Neural cell (in vitro differentiated cells): ENCODE measurements at regions not wholly inside any gene's neighbourhood (a gene's known extent, or its start where the extent isn't known, plus 50 kb on each side); places are given as distances from the start of the nearest gene placed in this dataset.

Experiments used
- H2AFZ ChIP-seq: fragments of 200-600, 300-800 bp; sonication (generic), shearing (Covaris generic); 2 replicates; pipeline ENCODE4 v1.6.0; 2014; ENCODE audit warnings: low read depth, mild to moderate bottlenecking, antibody characterized with exemption, low read length, moderate library complexity
- H3F3A ChIP-seq: fragments of 200-600 bp; shearing (Covaris generic); 2 replicates; pipeline ENCODE4 v1.6.1; 2016; ENCODE audit warnings: mild to moderate bottlenecking, moderate library complexity, mixed read lengths, antibody characterized with exemption, low read length; ENCODE audit not compliant: insufficient read depth, poor library complexity, severe bottlenecking
- H3K27ac ChIP-seq: fragments of 200-600, 300-800 bp; sonication (generic), shearing (Covaris generic); 2 replicates; pipeline ENCODE4 v1.5.1; 2014; ENCODE audit warnings: mild to moderate bottlenecking, low read length, moderate library complexity
- H3K27me3 ChIP-seq: fragments of 300-800, 200-600 bp; sonication (generic), shearing (Covaris generic); 2 replicates; pipeline ENCODE4 v1.6.0; 2014; ENCODE audit warnings: mild to moderate bottlenecking, low read depth, low read length, moderate library complexity; ENCODE audit not compliant: insufficient read depth
- H3K36me3 ChIP-seq: fragments of 300-800, 200-600 bp; sonication (generic), shearing (Covaris generic); 2 replicates; pipeline ENCODE4 v1.5.1; 2014; ENCODE audit warnings: mild to moderate bottlenecking, antibody characterized with exemption, low read length, moderate library complexity; ENCODE audit not compliant: insufficient read depth
- H3K4me2 ChIP-seq: fragments of 300-800, 200-600 bp; sonication (generic), shearing (Covaris generic); 2 replicates; pipeline ENCODE4 v1.6.0; 2014; ENCODE audit warnings: mild to moderate bottlenecking, low read length
- H3K4me3 ChIP-seq: fragments of 300-800, 200-600 bp; sonication (generic), shearing (Covaris generic); 2 replicates; pipeline ENCODE4 v1.5.1; 2014; ENCODE audit warnings: mild to moderate bottlenecking, low read length, moderate library complexity
- H3K79me2 ChIP-seq: fragments of 200-600 bp; shearing (Covaris generic); replicated peaks from 2 replicates; pipeline ENCODE4 v1.6.0; 2014; ENCODE audit warnings: mild to moderate bottlenecking, low read length, moderate library complexity; ENCODE audit not compliant: insufficient read depth
- H3K9ac ChIP-seq: fragments of 300-800, 200-600 bp; sonication (generic), shearing (Covaris generic); 2 replicates; pipeline ENCODE4 v1.6.1; 2016; ENCODE audit warnings: mild to moderate bottlenecking, low read length, mixed read lengths
- H3K9me2 ChIP-seq: fragments of 200-600 bp; shearing (Covaris generic); 2 replicates; pipeline ENCODE4 v1.6.1; 2016; ENCODE audit warnings: mild to moderate bottlenecking, low read length, mixed read lengths; ENCODE audit not compliant: insufficient read depth
- H3K9me3 ChIP-seq: fragments of 200-600, 300-800 bp; sonication (generic), shearing (Covaris generic); 2 replicates; pipeline ENCODE4 v1.6.1; 2016; ENCODE audit warnings: mild to moderate bottlenecking, mixed run types, low read length, moderate library complexity, mixed read lengths
- H4K20me1 ChIP-seq: fragments of 200-600 bp; shearing (Covaris generic); 2 replicates; pipeline ENCODE4 v1.6.1; 2016; ENCODE audit warnings: mild to moderate bottlenecking, mixed run types; ENCODE audit not compliant: insufficient read depth
- EP300 ChIP-seq: fragments of 450-650 bp; conservative IDR thresholded peaks from 2 replicates; pipeline ENCODE4 v1.6.1; 2014; ENCODE audit warnings: antibody characterized with exemption, mild to moderate bottlenecking, moderate library complexity; ENCODE audit not compliant: poor library complexity, severe bottlenecking
- EZH2 ChIP-seq: fragments of 200-600, 300-800 bp; shearing (Covaris generic), sonication (generic); IDR thresholded peaks from 2 replicates; pipeline ENCODE4 v1.6.1; 2014; ENCODE audit warnings: antibody characterized with exemption, low read length, borderline replicate concordance, mild to moderate bottlenecking; ENCODE audit not compliant: insufficient read depth, poor library complexity, severe bottlenecking
- MXI1 ChIP-seq: fragments of 450-650 bp; conservative IDR thresholded peaks from 2 replicates; pipeline ENCODE4 v1.6.1; 2014; ENCODE audit warnings: antibody characterized with exemption, mild to moderate bottlenecking; ENCODE audit not compliant: poor library complexity, severe bottlenecking
- POLR2AphosphoS5 ChIP-seq: IDR thresholded peaks from 2 replicates; pipeline ENCODE4 v1.6.1; 2012
- RAD21 ChIP-seq: fragments of 450-650 bp; conservative IDR thresholded peaks from 2 replicates; pipeline ENCODE4 v1.6.1; 2014; ENCODE audit warnings: antibody characterized with exemption, mild to moderate bottlenecking, moderate library complexity
- SMC3 ChIP-seq: fragments of 450-650 bp; conservative IDR thresholded peaks from 2 replicates; pipeline ENCODE4 v1.6.1; 2014; ENCODE audit warnings: antibody characterized with exemption, mild to moderate bottlenecking, moderate library complexity; ENCODE audit not compliant: poor library complexity
- TAF1 ChIP-seq: IDR thresholded peaks from 2 replicates; pipeline ENCODE4 v1.6.1; 2012; ENCODE audit warnings: low read depth
- TF ChIP-seq, protein P1 (sequence below): IDR thresholded peaks from 2 replicates; pipeline ENCODE4 v1.6.1; 2012; ENCODE audit warnings: borderline replicate concordance
- TF ChIP-seq, protein P2 (sequence below): fragments of 450-650 bp; IDR thresholded peaks from 2 replicates; pipeline ENCODE4 v1.5.1; 2014; ENCODE audit warnings: antibody characterized with exemption, mild to moderate bottlenecking, moderate library complexity; ENCODE audit not compliant: poor library complexity, severe bottlenecking

DNA sequence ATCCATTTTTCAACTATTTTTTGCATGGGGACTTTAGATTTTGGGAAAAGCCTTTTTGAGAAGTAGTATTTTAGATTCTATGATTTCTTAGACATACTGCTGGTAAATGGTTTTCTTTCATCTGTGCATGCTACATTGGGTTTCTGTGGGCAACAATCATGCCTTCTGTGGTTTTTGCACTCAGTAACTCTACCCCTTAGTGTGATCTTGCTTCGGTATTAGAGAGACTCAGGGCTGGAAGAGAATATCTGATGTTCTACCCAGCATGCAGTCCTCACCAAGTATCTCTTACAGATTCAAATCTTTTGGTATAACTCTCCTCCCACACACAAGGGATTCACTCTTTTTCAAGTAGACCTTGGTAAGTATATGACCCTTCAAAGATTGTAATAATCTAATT, 183.0 kb downstream of the PMAIP1 start:
- Histone ChIP-seq H3K9ac (no peak overlapping the region), H3K27me3 (no peaks in the 10 kb centered on the region), H3K36me3 (no peaks in the 10 kb centered on the region), H3K9me2 (no peaks in the 10 kb centered on the region), H3K79me2 (no peaks in the 10 kb centered on the region), H4K20me1 (no peaks in the 10 kb centered on the region), H3K9me3 (no peaks in the 10 kb centered on the region), H3K4me3 (no peak overlapping the region), H3F3A (peaks cover 3% of the 10 kb centered on the region), H2AFZ (no peak overlapping the region), H3K4me2 (no peak overlapping the region), H3K27ac (no peak overlapping the region)
- TF ChIP-seq EZH2 (no peak), SMC3 (no peak), RAD21 (no peak), TAF1 (no peak), POLR2AphosphoS5 (no peak), EP300 (no peak), MXI1 (no peak)
- TF ChIP-seq, protein P1, sequence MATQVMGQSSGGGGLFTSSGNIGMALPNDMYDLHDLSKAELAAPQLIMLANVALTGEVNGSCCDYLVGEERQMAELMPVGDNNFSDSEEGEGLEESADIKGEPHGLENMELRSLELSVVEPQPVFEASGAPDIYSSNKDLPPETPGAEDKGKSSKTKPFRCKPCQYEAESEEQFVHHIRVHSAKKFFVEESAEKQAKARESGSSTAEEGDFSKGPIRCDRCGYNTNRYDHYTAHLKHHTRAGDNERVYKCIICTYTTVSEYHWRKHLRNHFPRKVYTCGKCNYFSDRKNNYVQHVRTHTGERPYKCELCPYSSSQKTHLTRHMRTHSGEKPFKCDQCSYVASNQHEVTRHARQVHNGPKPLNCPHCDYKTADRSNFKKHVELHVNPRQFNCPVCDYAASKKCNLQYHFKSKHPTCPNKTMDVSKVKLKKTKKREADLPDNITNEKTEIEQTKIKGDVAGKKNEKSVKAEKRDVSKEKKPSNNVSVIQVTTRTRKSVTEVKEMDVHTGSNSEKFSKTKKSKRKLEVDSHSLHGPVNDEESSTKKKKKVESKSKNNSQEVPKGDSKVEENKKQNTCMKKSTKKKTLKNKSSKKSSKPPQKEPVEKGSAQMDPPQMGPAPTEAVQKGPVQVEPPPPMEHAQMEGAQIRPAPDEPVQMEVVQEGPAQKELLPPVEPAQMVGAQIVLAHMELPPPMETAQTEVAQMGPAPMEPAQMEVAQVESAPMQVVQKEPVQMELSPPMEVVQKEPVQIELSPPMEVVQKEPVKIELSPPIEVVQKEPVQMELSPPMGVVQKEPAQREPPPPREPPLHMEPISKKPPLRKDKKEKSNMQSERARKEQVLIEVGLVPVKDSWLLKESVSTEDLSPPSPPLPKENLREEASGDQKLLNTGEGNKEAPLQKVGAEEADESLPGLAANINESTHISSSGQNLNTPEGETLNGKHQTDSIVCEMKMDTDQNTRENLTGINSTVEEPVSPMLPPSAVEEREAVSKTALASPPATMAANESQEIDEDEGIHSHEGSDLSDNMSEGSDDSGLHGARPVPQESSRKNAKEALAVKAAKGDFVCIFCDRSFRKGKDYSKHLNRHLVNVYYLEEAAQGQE, result no peak
- TF ChIP-seq, protein P2, sequence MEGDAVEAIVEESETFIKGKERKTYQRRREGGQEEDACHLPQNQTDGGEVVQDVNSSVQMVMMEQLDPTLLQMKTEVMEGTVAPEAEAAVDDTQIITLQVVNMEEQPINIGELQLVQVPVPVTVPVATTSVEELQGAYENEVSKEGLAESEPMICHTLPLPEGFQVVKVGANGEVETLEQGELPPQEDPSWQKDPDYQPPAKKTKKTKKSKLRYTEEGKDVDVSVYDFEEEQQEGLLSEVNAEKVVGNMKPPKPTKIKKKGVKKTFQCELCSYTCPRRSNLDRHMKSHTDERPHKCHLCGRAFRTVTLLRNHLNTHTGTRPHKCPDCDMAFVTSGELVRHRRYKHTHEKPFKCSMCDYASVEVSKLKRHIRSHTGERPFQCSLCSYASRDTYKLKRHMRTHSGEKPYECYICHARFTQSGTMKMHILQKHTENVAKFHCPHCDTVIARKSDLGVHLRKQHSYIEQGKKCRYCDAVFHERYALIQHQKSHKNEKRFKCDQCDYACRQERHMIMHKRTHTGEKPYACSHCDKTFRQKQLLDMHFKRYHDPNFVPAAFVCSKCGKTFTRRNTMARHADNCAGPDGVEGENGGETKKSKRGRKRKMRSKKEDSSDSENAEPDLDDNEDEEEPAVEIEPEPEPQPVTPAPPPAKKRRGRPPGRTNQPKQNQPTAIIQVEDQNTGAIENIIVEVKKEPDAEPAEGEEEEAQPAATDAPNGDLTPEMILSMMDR, result no peak

DNA sequence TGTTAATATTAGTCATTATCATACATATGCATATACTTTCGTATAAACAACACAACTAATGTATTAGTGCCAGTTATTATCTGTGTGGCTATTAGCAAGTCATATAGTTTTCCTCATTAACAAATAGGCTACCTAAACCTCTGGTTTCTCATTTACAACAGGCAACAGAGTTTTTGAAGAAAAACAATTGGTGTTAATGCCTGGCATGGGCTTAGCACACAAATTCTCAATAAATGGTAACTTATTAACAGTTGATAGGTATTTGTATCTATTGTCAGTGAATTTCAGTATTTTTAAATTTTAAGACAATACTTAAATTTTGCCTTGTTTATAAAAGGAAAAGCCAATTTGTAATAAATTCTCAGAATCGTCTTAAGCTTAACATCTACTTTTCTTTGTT, 182.5 kb downstream of the PMAIP1 start:
- Histone ChIP-seq H3K9ac (no peak overlapping the region), H3K9me2 (no peaks in the 10 kb centered on the region), H3K4me2 (no peak overlapping the region), H3K4me3 (no peak overlapping the region), H2AFZ (no peak overlapping the region), H3K79me2 (no peaks in the 10 kb centered on the region), H3K27me3 (no peaks in the 10 kb centered on the region), H4K20me1 (no peaks in the 10 kb centered on the region), H3K9me3 (no peaks in the 10 kb centered on the region), H3K36me3 (no peaks in the 10 kb centered on the region), H3K27ac (no peak overlapping the region), H3F3A (no peaks in the 10 kb centered on the region)
- TF ChIP-seq EZH2 (no peak), POLR2AphosphoS5 (no peak), MXI1 (no peak), TAF1 (no peak), SMC3 (no peak), EP300 (no peak), RAD21 (no peak)
- TF ChIP-seq, protein P1, result no peak
- TF ChIP-seq, protein P2, result no peak
